PFSK-1 (cell line): ENCODE measurements at regions not wholly inside any gene's neighbourhood (a gene's known extent, or its start where the extent isn't known, plus 50 kb on each side); places are given as distances from the start of the nearest gene placed in this dataset.

Experiments used
- FOXP2 ChIP-seq: optimal IDR thresholded peaks from 2 replicates; pipeline ENCODE3; 2011; ENCODE audit warnings: borderline replicate concordance, control low read depth, inconsistent platforms; ENCODE audit not compliant: insufficient read depth; ENCODE audit errors: extremely low read length, extremely low read depth
- POLR2AphosphoS5 ChIP-seq: IDR thresholded peaks from 2 replicates; pipeline ENCODE4 v1.6.1; 2012; ENCODE audit warnings: low read depth, mild to moderate bottlenecking, control low read depth, low read length, moderate library complexity
- REST ChIP-seq, 2 experiments: IDR thresholded peaks; 2 replicates each; pipeline versions ENCODE4 v1.6.1 to v1.8.0; 2011 to 2012; ENCODE audit warnings: low read depth in 2 of 2, low read length in 2 of 2, control low read depth in 1 of 2, inconsistent platforms in 1 of 2, mild to moderate bottlenecking in 1 of 2, moderate library complexity in 1 of 2; ENCODE audit not compliant: insufficient read depth in 1 of 2
- SIN3A ChIP-seq: IDR thresholded peaks from 2 replicates; pipeline ENCODE4 v1.6.1; 2012; ENCODE audit warnings: mild to moderate bottlenecking, low read length, moderate library complexity, borderline replicate concordance; ENCODE audit not compliant: insufficient read depth
- TAF1 ChIP-seq: IDR thresholded peaks from 2 replicates; pipeline ENCODE4 v1.6.1; 2012; ENCODE audit warnings: low read length, control low read depth, borderline replicate concordance; ENCODE audit not compliant: insufficient read depth

- no peak for TF ChIP-seq FOXP2
- TF ChIP-seq TAF1: no peak
- no peak for TF ChIP-seq REST (IDR thresholded peaks at IDR 0.05; ENCODE audit: insufficient read depth in 1 of 2, low read depth in 2 of 2, low read length in 2 of 2)
- no peak for TF ChIP-seq POLR2AphosphoS5
- no peak for TF ChIP-seq SIN3A
Observed at GRCh38 chr7:126215785-126216184, 1037.0 kb downstream of the GRM8 start.

DNA sequence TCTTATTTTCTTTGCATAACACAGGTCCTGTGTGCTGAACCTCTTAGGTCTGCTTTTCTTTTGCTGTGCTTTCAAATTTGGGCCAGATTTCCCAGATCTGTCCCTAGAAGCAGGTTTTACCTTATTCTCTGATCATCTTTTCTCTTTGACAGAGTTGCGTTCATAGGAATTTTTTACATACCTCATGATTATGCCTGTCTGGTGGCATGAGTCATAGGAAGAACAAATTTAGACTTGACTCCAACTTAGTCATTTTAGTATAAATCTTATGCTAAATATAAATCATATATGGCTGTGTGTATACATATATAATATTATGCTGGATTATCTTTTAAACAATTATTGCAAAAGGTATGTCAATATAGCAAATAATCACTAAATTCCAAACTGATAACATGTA lies 1038.9 kb downstream of the GRM8 start:
- TF ChIP-seq POLR2AphosphoS5: no peak
- no peak for TF ChIP-seq TAF1
- TF ChIP-seq SIN3A: no peak
- no peak for TF ChIP-seq FOXP2
- no peak for TF ChIP-seq REST (IDR thresholded peaks at IDR 0.05; ENCODE audit: insufficient read depth in 1 of 2, low read depth in 2 of 2, low read length in 2 of 2)

DNA sequence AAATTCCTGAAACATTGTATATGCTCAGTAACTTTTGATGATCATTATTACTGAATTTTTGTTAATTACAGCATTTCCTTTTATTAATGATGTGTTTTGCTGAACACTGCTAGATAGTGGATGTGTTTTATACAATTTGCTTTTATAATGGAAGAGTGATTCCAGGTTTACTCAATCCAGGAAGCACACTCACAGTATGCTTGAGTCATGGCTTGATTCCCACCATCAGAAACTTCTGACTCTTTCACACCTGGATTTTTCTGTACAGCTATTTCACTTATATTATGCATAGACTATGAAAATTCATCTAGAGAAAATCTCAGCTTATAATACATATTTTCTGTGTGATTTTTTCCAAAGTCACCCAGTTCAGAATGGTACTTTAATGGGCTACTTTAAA lies 1040.9 kb downstream of the GRM8 start:
- TF ChIP-seq REST (IDR thresholded peaks at IDR 0.05; ENCODE audit: insufficient read depth in 1 of 2, low read depth in 2 of 2, low read length in 2 of 2) (no peak), POLR2AphosphoS5 (no peak), FOXP2 (no peak), SIN3A (no peak), TAF1 (no peak)

GRCh38 chr7:126210707-126211106 lies 1042.0 kb downstream of the GRM8 start:
- TF ChIP-seq TAF1 (no peak), SIN3A (no peak), REST (IDR thresholded peaks at IDR 0.05; ENCODE audit: insufficient read depth in 1 of 2, low read depth in 2 of 2, low read length in 2 of 2) (no peak), FOXP2 (no peak), POLR2AphosphoS5 (no peak)

GRCh38 chr7:126203185-126203584 lies 1049.6 kb downstream of the GRM8 start:
- TF ChIP-seq FOXP2 (no peak), SIN3A (no peak), TAF1 (no peak), REST (IDR thresholded peaks at IDR 0.05; ENCODE audit: insufficient read depth in 1 of 2, low read depth in 2 of 2, low read length in 2 of 2) (no peak), POLR2AphosphoS5 (no peak)
